ENCODE measurements at regions not wholly inside any gene's neighbourhood (a gene's known extent, or its start where the extent isn't known, plus 50 kb on each side); places are given as distances from the start of the nearest gene placed in this dataset.

DNA sequence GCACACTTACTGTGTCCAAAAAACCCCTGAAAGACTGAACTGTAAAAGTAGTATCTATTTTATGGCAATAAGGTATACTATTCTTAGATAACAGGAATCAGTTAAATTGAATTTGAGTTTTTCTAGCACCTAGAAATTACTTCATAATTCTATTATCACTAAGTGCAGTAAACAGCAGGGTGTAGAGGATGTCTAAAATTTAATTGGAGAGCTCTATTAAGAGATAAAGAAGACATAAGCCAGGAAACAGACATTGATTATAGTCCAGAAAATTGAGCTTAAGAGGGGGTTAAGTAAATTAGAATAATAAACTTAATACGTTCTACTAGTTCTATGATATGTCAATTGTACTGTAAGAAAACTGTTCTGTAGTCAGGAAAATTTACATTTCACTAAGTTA is 403.5 kb upstream of the CBLB start:
- no peak for DNase-seq
- no peak overlapping the region for H3K4me3 ChIP-seq (ENCODE audit: low read depth, low read length)
- no peak overlapping the region for H3K27ac ChIP-seq
- in situ Hi-C loops (cut with HindIII; ENCODE audit: low pct_ligation_motif_present, low sequenced_read_pairs) = no loop called here
- TF ChIP-seq, protein P1, sequence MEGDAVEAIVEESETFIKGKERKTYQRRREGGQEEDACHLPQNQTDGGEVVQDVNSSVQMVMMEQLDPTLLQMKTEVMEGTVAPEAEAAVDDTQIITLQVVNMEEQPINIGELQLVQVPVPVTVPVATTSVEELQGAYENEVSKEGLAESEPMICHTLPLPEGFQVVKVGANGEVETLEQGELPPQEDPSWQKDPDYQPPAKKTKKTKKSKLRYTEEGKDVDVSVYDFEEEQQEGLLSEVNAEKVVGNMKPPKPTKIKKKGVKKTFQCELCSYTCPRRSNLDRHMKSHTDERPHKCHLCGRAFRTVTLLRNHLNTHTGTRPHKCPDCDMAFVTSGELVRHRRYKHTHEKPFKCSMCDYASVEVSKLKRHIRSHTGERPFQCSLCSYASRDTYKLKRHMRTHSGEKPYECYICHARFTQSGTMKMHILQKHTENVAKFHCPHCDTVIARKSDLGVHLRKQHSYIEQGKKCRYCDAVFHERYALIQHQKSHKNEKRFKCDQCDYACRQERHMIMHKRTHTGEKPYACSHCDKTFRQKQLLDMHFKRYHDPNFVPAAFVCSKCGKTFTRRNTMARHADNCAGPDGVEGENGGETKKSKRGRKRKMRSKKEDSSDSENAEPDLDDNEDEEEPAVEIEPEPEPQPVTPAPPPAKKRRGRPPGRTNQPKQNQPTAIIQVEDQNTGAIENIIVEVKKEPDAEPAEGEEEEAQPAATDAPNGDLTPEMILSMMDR (IDR thresholded peaks at IDR 0.05; ENCODE audit: low read depth, low read length, missing control alignments) = no peak
- H3K27me3 ChIP-seq (replicated peaks) = no peaks in the 10 kb centered on the region
- no peaks in the 10 kb centered on the region for H3K36me3 ChIP-seq (replicated peaks)

DNA sequence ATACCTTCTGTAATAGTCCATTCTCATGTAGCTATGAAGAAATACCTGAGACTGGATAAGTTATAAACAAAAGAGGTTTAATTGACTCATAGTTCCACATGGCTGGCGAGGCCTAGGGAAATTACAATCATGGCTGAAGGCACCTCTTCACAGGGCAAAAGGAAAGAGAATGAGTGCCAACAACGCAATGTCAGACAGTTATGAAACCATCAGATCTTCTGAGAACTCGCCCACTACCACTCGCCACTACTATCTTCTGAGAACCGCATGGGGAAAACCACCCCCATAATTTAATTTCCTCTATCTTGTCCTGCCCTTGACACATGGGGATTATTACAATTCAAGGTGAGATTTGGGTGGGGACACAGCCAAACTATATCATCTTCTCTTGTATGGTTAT is 406.8 kb upstream of the CBLB start:
- Histone ChIP-seq H3K27me3 (replicated peaks) (no peaks in the 10 kb centered on the region), H3K4me3 (ENCODE audit: low read depth, low read length) (no peak overlapping the region), H3K27ac (no peak overlapping the region), H3K36me3 (replicated peaks) (no peaks in the 10 kb centered on the region)
- TF ChIP-seq, protein P1 (IDR thresholded peaks at IDR 0.05; ENCODE audit: low read depth, low read length, missing control alignments) = no peak
- DNase-seq = no peak
- in situ Hi-C loops (cut with HindIII; ENCODE audit: low pct_ligation_motif_present, low sequenced_read_pairs) = no loop called here

DNA sequence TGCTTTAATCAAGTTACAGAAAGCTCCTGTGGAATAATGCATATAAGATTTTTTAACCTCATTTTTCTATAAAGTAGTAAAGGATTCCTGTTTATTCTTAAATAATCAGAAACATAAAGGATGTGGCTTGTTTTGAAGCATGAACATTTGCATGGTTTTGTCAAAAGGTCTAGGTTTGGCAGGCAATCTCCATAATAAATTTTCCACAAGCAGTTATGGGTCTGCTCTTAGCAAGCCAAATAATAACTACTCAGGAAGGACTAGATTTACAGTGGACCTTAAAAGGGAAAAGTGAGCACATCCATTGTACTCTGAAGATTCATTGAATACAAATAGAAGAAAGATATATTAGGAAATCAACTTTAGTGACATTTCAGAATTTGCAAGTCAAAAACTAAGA is 407.3 kb upstream of the CBLB start:
- Histone ChIP-seq H3K27ac (no peak overlapping the region), H3K27me3 (replicated peaks) (no peaks in the 10 kb centered on the region), H3K36me3 (replicated peaks) (no peaks in the 10 kb centered on the region), H3K4me3 (ENCODE audit: low read depth, low read length) (no peak overlapping the region)
- TF ChIP-seq, protein P1 (IDR thresholded peaks at IDR 0.05; ENCODE audit: low read depth, low read length, missing control alignments) = no peak
- no peak for DNase-seq
- in situ Hi-C loops (cut with HindIII; ENCODE audit: low pct_ligation_motif_present, low sequenced_read_pairs) = no loop called here

DNA sequence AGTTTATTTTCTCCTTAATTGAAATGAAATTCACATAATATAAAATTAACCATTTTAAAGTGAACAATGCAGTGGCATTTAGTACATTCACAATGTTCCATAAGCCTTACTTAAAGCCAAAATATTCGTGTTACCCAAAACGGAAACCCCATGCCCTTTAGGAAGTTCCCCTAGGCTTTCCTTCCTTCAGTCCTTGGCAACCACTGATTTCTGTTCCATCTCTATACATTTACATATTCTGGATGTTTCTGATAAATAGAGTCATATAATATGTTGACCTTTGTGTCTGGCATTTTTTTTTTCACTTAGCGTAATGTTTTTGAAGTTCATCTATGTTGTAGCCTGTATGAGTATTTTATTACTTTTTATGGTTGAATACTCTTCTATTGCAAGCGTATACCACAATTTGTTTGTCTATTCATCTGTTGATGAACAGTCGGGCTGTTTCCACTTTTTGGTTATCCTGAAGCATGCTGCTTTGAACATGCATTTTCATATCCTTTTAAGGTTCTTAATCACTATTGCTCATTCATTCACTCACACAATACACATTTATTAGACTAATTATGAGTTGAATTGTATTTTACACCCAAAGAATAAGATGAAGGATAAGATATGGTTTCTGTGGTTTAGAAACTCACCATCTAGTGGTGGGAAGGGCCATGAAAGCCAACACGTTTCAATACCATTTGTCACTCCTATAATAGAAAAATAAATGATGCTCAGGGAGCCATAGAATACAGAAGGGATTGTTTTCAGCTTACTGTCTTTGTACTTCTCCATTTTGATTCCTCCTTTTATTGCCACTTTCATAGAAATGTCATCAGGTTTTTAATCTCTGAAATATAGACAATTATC is 408.2 kb upstream of the CBLB start:
- in situ Hi-C loops (cut with HindIII; ENCODE audit: low pct_ligation_motif_present, low sequenced_read_pairs) = no loop called here
- DNase-seq = no peak
- TF ChIP-seq, protein P1 (IDR thresholded peaks at IDR 0.05; ENCODE audit: low read depth, low read length, missing control alignments) = no peak
- Histone ChIP-seq H3K4me3 (ENCODE audit: low read depth, low read length) (no peak overlapping the region), H3K27me3 (replicated peaks) (no peaks in the 10 kb centered on the region), H3K27ac (no peak overlapping the region), H3K36me3 (replicated peaks) (no peaks in the 10 kb centered on the region)

DNA sequence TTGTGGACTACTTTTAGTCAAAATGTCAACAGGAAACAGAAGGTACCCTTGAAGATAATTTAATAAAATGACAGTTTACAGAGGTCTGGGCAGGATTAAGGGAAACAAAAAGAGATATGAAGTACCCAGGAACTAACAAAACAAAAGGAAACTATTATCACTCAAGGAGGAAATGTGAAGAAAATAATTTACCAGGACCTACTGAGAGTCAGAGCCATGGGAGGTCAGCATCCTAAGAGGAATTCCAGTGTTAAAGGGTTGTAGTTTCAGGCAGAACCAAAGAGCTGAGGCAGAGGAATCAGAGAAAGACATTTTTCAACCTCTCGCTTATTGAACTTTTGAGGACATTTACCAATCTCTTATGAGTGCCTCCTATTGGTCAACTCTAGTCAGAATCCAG is 408.9 kb upstream of the CBLB start:
- H3K27ac ChIP-seq = no peak overlapping the region
- no peak for DNase-seq
- no peaks in the 10 kb centered on the region for H3K36me3 ChIP-seq (replicated peaks)
- H3K27me3 ChIP-seq (replicated peaks) = no peaks in the 10 kb centered on the region
- TF ChIP-seq, protein P1 (IDR thresholded peaks at IDR 0.05; ENCODE audit: low read depth, low read length, missing control alignments) = no peak
- in situ Hi-C loops (cut with HindIII; ENCODE audit: low pct_ligation_motif_present, low sequenced_read_pairs) = no loop called here
- no peak overlapping the region for H3K4me3 ChIP-seq (ENCODE audit: low read depth, low read length)

DNA sequence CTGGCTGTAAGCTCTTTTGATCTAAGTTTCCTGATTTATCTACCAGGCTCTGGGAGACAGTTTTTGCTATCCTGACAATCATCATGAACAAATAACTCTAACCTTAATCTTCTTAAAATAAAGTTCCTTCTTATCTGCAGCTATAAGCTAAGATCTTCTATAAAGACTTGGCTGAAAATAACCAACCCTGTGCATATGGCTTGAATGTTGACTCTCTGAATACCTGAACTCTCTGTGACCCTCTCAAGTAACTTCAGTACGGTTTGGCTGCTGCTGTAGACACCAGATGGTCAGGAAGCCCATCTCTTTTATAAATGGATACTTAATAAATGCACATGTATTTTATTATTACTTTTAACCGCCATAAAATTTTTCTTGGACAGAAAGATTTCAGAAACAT is 412.4 kb upstream of the CBLB start:
- in situ Hi-C loops (cut with HindIII; ENCODE audit: low pct_ligation_motif_present, low sequenced_read_pairs) = no loop called here
- no peaks in the 10 kb centered on the region for H3K27me3 ChIP-seq (replicated peaks)
- H3K4me3 ChIP-seq (ENCODE audit: low read depth, low read length) = no peak overlapping the region
- peak; percentile 67 for DNase-seq
- peak overlapping the region; percentile 33 for H3K27ac ChIP-seq
- TF ChIP-seq, protein P1 (IDR thresholded peaks at IDR 0.05; ENCODE audit: low read depth, low read length, missing control alignments) = no peak
- H3K36me3 ChIP-seq (replicated peaks) = no peaks in the 10 kb centered on the region

All from brain microvascular endothelial cell (primary cell).